ENCODE measurements at regions not wholly inside any gene's neighbourhood (a gene's known extent, or its start where the extent isn't known, plus 50 kb on each side); places are given as distances from the start of the nearest gene placed in this dataset.

GRCh38 chr4:14222377-14223029 lies 595.0 kb upstream of the BOD1L1 start:
- H3K4me1 ChIP-seq, result no peaks in the 10 kb centered on the region
- TF ChIP-seq EP300 (IDR thresholded peaks at IDR 0.05) (no peak), CTCF (IDR thresholded peaks at IDR 0.05) (no peak), POLR2A (IDR thresholded peaks at IDR 0.05) (no peak)
- H3K27ac ChIP-seq, result no peak overlapping the region
- H3K9me3 ChIP-seq, result no peaks in the 10 kb centered on the region
- WGBS, 2 donors, result 78 to 89% methylated on average over 4 of the region's 4 CpGs
- no peaks in the 10 kb centered on the region for H3K27me3 ChIP-seq
- H3K4me3 ChIP-seq, result no peak overlapping the region
- no peaks in the 10 kb centered on the region for H3K36me3 ChIP-seq
- DNase-seq (ENCODE audit: low spot score in 2 of 2), result no peak

DNA sequence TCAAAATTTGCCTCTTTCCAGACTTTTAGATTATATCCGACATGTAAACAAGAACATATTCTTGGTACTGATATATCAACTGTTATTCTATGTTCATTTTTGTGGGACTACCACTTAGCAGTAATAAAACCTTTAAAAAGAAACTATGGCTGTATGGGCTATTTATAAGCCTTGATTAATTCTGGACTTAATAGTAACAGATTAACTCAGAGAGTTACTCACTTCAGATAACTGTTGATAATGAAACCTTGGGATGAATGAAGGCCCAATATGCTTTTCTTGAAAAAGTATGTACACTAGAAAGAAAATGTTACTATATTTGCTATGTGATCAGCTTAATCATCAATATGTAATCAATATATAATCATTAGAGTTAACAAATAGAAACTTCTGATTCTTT lies 595.9 kb upstream of the BOD1L1 start:
- Histone ChIP-seq H3K27me3 (no peaks in the 10 kb centered on the region), H3K27ac (no peak overlapping the region), H3K4me3 (no peak overlapping the region), H3K36me3 (no peaks in the 10 kb centered on the region), H3K9me3 (no peaks in the 10 kb centered on the region), H3K4me1 (no peaks in the 10 kb centered on the region)
- 94 to 95% methylated on average over 1 of the region's 1 CpG for WGBS, 2 donors
- DNase-seq (ENCODE audit: low spot score in 2 of 2), result no peak
- TF ChIP-seq EP300 (IDR thresholded peaks at IDR 0.05) (no peak), CTCF (IDR thresholded peaks at IDR 0.05) (no peak), POLR2A (IDR thresholded peaks at IDR 0.05) (no peak)

GRCh38 chr4:14225688-14226207 lies 598.2 kb upstream of the BOD1L1 start:
- Histone ChIP-seq H3K36me3 (no peaks in the 10 kb centered on the region), H3K4me1 (no peaks in the 10 kb centered on the region), H3K27me3 (no peaks in the 10 kb centered on the region), H3K4me3 (no peak overlapping the region), H3K27ac (no peak overlapping the region), H3K9me3 (no peaks in the 10 kb centered on the region)
- 85 to 90% methylated on average over 3 of the region's 3 CpGs for WGBS, 2 donors
- no peak for DNase-seq (ENCODE audit: low spot score in 2 of 2)
- TF ChIP-seq CTCF (IDR thresholded peaks at IDR 0.05) (no peak), POLR2A (IDR thresholded peaks at IDR 0.05) (no peak), EP300 (IDR thresholded peaks at IDR 0.05) (no peak)

DNA sequence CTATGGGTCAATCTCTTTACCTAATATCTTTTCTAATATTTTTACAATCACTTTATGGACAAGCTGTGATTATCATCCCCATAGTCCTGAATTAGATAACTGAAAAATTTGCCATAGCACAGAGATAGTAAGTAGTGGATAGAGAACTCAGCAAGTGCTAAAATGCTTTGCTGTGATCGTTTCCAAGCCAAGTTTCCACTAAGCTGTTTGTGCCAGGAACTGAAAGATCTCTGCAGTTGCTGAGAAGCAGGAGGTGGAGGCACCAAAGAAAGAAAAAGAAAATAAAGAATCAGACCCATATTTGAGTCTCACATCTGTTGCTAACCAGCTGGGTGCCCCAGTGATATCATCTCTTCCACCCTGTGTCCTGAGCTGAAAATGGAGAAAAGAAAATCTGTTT lies 605.6 kb upstream of the BOD1L1 start:
- Histone ChIP-seq H3K4me3 (no peak overlapping the region), H3K9me3 (no peaks in the 10 kb centered on the region), H3K27ac (no peak overlapping the region), H3K27me3 (no peaks in the 10 kb centered on the region), H3K36me3 (no peaks in the 10 kb centered on the region), H3K4me1 (peaks cover 0 to 6% (median 0%) of the 10 kb centered on the region in 4 donors)
- no peak for DNase-seq (ENCODE audit: low spot score in 2 of 2)
- no peak for TF ChIP-seq POLR2A (IDR thresholded peaks at IDR 0.05)
- 15 to 24% methylated on average over 1 of the region's 1 CpG for WGBS, 2 donors

DNA sequence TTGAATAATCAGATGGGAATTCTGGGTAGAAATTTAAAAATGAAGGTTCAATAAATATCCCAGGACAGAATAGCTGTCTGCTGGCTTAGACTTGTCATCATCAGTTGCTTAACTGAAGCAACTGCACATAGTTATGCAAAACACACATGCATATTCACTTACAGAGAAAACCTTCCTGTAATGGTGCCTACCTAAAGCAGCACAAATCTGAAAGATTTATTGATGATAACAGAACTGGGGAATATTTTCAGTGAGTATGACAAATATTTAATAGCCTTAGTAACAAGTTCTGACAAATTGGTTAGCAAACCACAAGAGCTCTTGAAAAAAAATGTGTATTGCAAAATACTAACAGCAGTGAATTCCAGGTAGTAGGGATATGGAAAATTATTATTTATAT lies 606.8 kb upstream of the BOD1L1 start:
- H3K27ac ChIP-seq, result no peak overlapping the region
- H3K36me3 ChIP-seq, result no peaks in the 10 kb centered on the region
- no peaks in the 10 kb centered on the region for H3K27me3 ChIP-seq
- peaks cover 0 to 6% (median 0%) of the 10 kb centered on the region in 4 donors for H3K4me1 ChIP-seq
- no peak for TF ChIP-seq CTCF (IDR thresholded peaks at IDR 0.05)
- TF ChIP-seq EP300 (IDR thresholded peaks at IDR 0.05), result no peak
- H3K9me3 ChIP-seq, result no peaks in the 10 kb centered on the region
- no peak overlapping the region for H3K4me3 ChIP-seq
- DNase-seq (ENCODE audit: low spot score in 2 of 2), result no peak

Measured in tibial nerve (tissue), 4 donors.